ENCODE measurements at regions not wholly inside any gene's neighbourhood (a gene's known extent, or its start where the extent isn't known, plus 50 kb on each side); places are given as distances from the start of the nearest gene placed in this dataset.

DNA sequence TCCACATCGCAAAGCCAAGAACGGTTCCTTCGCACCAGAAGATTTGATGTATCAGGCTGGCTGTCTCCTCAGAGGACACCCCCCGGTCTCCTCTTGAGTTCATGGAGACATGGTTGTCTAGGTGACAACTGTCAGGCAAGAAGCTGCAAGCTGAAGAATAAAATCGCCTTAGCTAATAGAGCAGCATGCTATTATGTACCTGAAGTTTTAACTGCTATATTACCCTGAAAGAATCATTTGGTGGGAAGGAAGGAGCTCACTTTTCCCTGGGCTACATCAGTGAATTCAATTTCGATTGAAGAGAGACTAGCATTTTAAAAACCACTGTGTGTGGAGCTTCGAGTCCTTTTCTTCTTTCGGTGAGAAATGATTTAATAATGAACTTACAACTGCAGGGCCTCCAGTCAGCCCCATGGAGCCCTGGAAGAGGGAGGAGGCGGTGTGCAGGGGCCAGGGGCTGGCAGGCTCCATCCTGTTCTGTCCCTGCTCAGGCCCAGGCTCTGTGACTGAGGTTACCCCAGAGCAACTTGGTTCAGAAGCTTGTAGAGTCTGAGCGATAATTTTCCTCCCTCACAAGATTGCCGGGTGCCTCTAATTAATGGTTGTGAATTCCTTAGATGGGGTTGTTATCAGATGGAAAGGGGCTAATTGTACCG lies 191.3 kb downstream of the MID1IP1 start:
- DNase-seq = no peak

DNA sequence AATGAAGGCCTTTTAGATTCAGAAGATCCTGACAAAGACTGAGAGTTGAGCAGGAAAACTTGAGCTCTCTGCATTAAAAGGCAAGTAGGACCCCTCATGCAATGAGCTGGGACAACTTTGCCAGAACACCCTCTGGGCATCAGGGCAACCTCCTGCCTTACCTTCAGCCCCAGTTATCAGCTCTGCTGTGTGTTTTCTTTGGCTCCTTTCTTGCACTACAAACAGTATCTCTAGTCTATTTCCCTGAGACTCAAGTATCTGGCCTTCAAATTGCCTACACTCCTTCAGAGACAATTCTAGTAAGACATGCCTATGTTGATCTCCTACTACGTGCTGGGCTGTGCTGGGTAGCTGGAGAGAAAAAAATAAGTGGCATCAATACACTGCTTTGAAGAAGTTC lies 192.2 kb downstream of the MID1IP1 start:
- no peak for DNase-seq

DNA sequence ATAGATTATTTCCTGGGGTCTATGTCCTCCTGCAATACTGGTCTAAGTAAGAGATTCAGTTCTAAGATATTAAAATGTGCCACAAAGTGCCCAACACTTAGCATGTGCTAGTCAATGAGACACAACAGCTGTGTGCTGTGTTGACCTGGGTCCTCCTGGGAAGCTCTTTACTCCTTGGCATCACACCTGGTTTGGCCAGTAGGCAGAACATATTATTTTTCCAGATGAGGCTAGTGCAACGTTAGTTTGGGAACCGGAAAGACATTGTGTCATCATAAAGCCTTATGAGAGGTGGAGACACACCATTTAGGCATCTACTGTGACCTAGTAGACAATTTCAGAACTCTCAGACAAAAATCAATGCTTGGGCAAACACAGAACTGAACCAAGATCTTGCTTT lies 197.8 kb downstream of the MID1IP1 start:
- DNase-seq = no peak

DNA sequence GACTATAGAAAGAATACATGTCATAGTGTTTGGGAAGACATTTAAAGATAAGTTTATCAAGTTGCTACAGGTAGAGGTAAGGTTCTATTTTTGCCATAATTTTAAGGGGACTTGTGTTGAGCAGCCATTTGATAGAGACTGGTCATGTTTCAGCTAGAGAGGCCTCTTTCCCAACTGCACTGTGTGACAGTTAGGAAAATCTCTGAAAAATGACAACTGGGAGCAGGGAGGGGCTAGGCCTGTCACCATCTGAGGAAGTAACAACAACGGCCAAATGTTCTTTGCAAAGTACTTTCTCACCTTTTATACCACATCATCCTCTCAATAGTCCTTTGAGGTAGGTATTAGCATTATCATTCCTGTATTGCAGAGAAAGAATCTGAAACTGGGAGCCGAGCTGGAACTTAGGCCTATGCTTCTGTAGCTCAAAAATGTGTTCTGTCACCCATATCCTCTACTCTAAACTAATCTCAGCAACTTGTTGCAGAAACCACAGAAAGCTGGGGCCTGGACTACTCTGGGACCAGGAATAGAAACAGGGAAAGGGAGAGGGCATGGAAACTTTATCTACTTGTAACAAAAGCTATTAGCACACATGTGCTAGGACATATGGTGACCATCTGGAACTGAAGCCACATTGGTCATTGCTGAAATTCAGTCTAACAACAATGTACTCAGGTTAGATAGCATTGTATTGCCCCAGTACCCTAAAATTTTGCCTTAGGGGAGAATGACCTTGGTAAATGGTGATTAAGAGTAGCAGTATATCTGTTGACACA lies 198.9 kb downstream of the MID1IP1 start:
- DNase-seq = no peak

DNA sequence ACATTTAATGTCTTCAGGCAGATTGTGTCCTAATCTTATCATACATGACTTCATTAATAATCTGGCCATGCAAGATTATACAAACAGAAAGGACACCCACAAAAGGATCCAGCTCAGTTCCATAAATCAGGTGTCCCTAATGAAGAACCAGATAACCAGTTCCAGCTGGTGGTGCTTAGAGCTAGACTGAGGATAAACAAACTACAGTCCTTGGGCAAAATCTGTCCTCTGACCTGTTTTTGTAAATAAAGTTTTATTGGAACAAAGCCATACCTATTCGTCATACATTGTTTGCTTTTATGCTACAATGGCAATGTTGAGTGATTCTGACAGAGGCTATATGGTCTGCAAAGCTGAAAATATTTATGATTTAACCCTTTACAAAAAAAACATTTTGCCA lies 199.5 kb downstream of the MID1IP1 start:
- DNase-seq = no peak

DNA sequence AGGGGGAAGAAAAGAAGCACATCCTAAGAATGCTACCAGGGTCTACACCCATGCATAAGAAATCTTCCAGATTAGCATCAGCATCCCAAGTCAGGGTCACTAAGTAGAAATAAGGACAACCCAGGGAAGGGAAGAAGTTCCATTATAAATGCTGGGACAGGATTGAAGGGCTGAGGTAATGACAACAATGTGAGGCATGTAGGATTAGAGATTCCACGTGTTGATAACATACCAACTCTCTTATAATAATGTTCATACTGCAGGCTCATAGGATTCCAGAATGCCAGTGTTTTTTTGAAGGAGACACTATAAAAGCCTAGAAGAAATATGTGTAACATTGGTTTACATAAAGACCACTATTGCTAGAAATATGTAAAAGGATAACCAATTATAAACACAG lies 201.2 kb downstream of the MID1IP1 start:
- DNase-seq = no peak

DNA sequence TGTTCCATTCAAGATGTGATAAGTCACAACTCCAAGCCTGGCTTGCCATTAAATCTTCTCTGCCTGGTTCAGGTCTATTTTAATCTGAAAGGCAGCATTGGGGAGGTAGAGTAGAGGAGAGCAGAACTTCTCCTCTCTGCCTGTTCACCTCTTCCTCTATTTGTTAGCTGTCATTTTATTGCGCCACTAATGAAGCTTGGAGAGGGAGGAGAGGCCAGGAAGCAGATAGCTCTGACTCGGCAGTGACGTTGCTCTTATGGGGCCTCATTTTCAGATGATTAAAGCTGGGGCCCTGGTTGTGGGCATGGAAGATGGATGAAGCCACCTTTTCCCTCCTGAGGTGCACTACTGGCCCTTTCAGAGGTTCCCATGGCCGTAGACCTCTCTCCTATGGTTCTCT lies 207.3 kb downstream of the MID1IP1 start:
- no peak for DNase-seq

DNA sequence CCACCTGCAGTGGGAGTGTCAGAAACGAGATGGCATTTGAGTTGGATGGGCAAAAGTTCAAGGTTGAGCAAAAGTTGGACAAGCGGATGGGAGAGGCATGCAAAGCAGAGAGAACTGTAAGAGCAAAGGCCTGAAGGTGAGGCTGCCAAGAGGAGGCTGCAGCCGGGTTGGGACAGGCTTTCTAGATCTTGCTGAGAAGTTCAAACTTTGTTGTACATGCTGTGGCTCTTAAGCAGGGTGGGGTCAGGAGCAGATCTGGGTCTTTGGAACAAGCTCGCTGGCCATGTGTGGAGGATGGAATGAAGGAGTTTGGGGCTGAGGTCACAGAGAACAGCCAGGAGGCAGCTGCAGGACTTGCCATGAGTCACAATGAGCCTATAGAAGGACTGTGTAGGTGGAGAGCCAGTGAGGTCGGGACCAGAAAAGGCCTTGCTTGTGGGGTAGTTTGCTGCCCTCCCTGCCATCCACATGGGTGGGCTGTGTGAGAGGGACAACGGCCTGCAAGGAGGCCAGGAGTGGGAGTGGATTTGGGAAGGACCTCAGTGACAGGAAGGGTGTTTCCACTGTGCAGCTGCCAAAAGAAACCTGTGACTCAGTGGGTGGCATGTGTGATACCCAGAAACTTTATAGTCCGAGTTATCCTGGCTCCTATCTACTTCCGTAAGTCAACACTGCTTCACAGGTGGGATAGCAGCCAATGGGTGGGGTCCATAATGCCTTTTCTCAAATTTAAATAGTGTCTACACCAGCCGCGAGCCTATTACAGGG lies 210.4 kb downstream of the MID1IP1 start:
- no peak for DNase-seq

DNA sequence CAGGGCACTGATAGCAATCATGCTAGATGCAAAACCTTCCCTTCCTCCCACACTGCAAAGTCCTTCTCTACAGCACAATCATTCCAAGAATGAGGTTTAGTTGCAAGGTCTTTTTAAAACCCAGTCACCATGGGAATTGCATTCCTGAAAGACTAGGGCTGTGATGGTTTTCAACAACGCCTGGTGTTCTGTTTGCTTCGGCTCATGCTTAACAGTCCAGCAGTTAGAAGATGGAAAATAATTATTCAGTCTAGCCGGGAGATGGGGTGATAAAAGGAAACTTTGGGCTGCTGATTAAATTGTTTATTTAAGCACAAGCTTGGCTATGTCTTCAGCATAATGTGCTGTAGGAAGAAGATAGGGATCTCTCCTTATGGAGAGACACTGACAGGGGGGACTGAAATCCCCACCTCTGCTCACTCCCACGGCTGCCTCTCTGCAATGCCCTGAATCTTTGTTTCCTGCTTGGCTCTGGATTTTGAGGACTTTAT lies 211.4 kb downstream of the MID1IP1 start:
- no peak for DNase-seq

DNA sequence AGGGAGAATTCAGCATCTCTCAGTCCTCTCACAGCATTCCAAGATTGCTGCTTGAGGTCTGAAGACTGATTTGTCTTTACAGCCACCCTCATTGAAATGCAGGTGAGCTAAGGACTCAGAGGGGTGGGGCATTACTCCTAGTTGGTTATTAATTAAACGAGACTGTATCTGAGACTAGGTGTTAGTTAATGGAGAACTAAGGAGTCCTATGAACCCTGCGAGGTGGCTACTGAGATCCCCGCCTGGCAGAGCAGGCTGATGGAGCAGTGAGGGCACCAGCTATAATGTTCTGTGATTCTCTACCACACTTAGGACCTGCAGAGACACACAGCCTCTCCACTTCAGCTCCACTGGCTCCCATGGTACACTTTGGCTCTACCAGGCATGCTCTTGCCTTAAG lies 215.3 kb downstream of the MID1IP1 start:
- DNase-seq = no peak

DNA sequence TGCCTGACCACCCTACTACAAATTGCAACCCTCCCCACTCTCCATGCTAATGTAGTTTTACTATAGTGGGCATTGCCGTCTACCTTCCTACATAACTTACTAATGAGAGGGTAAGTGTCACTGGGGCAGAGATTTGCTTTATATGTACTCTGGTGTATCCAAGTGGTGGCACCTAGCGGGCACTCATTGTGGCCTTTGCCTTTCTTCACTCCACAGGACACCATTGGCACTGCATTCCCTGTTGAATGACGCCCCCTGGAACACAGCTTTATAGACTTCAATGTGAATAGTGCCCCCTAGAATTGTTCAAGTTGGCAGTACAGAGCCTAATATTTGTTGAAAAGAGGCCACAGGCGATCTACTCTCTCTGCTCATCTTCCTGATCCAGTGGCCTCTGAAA lies 215.8 kb downstream of the MID1IP1 start:
- no peak for DNase-seq

DNA sequence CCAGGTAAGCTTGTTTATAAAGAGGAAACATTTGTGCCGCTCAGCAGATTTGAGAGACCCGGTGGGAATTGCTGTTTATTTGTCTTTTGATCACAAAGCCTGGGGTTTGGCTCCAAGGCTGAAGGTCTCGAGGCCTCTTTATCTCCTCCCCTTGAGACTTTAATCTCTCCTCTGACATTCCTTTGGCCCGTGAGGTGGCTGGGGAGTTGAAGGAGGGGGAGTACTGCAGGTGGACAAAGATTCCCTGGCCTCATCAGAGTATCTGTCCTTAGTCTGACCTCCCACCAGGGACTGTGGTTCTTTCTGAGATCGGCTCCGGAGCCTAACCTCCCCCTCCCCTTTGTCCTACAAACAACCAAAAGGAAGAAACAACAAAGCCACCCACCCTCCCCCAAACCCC lies 216.5 kb downstream of the MID1IP1 start:
- DNase-seq = no peak

DNA sequence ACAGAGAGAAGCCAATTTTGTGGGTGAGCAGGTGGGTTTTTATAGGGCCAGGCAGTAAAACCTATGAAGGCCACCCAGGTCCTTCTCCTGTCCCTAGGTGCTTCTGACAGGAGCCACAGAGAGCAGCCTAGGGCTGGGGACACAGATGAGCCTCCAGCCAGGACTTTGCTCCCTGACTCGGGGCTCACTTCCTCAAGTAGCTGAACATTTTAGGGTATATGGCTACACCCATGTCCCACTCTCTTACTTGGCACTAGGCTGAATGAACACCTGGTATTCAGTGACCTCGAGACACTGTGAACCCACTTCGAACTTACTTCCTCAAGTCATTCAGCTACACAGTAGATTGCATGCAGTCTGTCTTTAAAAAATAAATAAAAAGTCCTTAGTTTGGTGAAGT lies 217.3 kb downstream of the MID1IP1 start:
- DNase-seq = no peak

DNA sequence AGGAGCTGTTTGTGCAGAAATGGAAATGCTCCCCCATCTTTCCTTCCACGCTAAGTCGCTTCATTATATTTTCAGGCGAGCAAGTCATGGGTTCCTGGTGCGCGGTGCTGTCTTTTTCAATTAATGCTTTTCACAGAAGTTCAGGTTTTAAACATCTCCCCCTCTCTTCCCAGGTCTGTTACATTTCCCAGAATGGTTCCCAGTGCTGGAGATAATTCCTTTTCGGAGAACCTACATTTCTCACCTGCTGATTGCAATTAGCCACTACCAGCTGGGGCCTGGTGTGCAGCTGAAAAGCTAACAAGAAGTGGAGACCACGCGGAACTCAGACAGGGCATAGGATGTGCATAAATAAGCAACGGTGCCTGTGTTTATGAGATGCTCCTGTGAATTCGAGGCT lies 217.8 kb downstream of the MID1IP1 start:
- no peak for DNase-seq

DNA sequence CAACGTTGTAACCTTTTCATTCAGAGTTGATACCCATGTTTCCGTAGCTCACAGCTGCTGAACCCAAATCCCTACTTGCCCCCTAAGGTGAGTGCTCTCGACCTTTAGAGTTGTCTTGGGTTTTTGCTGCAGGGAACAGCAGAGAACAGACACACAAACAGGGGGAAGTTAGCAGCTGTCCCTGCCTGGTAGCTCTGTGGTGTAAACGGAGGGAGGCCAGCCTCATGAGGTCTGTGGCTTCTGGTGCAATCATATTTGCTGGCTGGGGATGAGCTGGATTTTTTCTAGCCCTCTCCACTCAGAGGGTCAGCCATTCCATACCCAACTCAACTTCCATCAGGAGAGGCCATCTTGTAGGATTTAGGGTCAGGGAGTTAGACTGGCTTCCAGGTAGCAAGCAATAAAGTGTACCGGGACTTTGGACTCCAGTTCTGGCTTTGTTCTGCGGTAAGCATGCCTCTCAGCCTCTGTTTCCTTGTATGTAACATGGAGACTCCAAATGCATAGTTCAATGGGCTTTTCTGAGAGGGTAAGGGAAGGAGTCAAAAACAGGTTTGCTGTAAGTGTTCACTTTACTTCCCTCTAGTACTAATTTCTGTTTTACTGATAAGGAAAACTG lies 218.9 kb downstream of the MID1IP1 start:
- no peak for DNase-seq

DNA sequence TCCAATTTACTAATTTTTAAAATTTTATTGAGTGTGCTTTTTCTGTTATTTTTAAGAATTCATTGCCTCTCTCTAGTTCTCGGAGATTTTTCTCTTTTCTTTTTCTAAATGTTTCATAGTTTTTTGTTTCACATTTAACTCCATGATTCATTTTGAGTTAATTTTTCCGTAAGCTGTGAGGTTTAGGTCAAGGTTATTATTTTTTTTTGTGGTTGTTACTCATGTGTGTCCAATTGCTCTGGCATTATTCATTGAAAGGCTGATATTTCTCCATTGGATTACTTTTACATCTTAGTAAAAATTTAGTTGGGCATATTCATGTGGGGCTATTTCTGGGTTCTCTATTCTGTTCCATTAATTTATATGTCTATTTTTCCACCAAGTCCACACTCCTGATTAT lies 220.8 kb downstream of the MID1IP1 start:
- DNase-seq = no peak

DNA sequence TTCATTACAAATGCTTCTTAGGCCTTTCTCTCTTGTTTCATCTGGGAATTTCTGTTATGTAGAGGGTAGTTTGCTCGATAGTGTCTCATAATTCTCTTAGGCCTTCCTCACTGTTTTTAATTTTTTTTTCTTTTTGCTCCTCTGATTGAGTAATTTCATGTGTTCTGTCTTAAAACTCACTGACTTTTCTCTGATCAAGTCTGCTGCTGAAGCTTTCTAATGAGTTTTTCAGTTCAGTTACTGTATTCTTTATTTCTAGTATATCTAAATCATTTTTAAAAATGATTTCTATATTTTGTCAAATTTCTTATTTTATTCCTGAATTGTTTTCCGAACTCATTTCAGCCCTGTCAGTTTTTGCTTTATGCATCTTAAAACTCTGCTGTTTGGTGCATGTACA lies 228.0 kb downstream of the MID1IP1 start:
- DNase-seq = no peak

DNA sequence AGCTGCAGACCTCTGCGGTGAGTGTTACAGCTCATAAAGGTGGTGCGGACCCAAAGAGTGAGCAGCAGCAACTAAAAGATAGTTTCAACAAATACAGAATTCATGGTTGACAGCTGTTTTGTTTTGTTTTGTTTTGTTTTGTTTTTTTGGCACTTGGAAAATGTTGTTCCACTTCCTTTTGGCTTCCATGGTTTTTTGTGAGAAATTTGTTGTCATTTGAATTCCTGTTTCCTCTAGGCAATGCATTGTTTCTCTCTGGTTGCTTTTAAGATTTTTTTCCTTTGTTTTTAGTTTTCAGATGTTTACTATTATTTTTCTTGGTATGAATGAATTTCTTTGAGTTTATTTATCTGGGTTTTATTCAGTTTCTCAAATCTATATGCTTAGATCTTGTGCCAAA lies 229.4 kb downstream of the MID1IP1 start:
- no peak for DNase-seq

DNA sequence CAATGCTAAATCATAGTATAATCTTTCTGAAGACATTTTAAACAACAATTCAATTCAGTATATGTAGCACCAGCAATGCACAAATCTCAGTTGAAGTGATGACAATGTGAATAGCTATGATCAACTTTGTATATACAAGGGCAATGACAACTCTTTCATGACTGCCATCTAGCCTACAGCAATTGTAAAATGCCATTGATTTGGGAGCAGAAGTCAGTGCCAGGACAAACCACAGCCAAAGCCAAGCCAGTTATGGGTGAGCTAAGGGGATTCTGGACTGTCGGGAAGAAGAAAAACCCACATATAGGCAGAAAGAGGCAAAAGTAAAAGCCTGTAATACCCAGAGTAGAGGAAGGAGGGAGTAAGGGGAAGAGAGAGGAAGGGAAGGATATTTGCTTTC lies 238.6 kb downstream of the MID1IP1 start:
- DNase-seq = no peak

DNA sequence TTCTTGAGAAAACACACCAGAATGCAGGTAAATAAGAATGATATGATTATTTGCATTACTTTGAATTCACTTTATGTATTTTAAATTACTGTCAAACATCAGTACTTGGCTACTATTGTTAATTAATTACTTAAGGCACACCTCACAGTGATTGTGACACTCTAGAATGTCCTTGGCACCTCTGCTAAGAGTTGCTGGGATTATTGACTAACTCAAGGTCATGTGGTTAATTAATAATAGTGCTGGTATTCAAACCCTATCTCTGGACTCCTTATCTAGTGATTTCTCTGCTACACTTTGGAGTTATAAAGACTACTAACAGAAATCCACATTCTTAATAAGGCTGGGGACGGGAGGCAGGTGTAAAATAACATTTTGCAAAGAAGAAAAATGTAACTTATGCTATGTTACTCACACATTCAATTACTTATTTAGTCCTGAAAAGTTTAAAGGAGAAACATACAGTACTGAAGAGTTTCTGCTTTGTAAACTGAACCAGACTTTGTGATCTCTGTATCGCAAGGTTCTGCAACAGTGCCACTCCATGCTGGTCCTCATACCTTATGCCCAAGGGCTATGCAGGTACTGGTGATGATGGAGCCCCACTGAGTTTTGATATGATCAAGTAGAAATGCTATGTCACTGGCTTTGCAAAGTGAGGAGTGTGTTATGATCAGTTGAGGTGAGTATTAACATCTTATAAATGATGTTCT lies 242.7 kb downstream of the MID1IP1 start:
- DNase-seq = no peak

DNA sequence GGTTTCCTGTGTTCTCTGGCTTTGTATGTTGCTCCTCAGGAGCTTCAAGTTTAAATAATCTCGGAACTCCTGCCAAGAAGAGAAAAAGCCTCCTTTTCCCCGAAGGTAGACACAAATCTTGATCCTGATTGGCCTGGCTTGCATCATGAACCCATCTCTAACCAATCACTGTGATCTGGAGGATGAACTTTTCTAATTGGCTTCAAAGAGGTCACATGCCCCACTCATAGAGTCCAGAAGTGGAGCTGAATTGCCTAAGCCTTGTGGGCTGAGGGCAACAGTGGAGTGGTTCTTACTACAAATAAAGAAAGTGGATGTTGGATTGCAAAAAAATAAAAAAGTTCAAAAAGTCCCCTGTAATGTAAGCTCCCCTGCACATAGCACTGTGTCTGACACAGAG lies 245.9 kb downstream of the MID1IP1 start:
- no peak for DNase-seq

DNA sequence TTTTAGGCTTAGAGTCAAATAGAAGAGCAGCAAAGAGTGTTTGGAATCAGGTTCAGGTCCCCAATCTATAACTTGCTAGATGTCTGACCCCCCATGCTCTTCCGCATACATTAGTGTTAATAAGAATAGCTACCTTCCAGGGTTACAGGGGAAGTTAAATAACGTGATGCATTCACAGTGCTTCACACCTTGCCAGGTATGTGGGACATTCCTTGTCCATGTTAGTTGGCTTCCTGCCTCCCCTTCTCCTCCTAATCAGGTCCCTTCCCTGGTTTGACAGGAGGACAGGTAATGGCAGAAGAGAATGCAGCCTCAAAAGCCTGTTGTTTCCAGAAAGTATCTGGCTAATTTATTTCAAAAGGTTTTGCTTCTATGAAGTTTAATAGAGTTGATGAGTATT lies 248.7 kb downstream of the MID1IP1 start:
- no peak for DNase-seq

DNA sequence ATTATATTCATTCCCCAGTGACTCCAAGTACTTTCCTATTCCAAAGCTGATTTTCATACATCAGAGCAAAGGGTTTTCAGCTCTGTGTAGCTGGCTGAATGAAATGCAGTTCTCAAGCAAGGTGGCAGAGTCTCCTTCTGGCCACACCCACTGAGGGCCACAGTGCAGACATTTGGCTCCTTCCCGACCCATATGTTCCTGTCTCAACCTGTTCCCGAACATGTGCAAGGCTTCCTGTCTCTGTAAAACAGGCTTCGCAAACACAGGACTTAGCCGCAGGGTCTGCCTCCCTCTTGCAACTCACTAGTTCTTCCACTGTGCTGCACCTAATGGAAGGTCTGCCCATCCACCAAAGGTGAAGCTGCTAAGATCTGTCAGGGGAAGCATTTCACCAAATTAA lies 249.2 kb downstream of the MID1IP1 start:
- DNase-seq = no peak

Measured in effector CD8-positive, alpha-beta T cell (primary cell).